HG03521 (cell line): ENCODE measurements at regions not wholly inside any gene's neighbourhood (a gene's known extent, or its start where the extent isn't known, plus 50 kb on each side); places are given as distances from the start of the nearest gene placed in this dataset.

Source experiments
- ATAC-seq: cut with Tn5 transposase; IDR thresholded peaks from one replicate; pipeline ENCODE4 v1.9.1; 2021; ENCODE audit warnings: mild to moderate bottlenecking, moderate library complexity; ENCODE audit not compliant: unreplicated experiment

GRCh38 chr1:65741993-65742392, 50.7 kb upstream of the PDE4B start:
- ATAC-seq, result no peak
